K562 (cell line): ENCODE measurements at regions not wholly inside any gene's neighbourhood (a gene's known extent, or its start where the extent isn't known, plus 50 kb on each side); places are given as distances from the start of the nearest gene placed in this dataset.

Experiments
- ATAC-seq: fragments of 200-7000 bp; cut with Tn5 transposase; 3 replicates; pipeline ENCODE4 v1.9.1; 2020; ENCODE audit warnings: moderate library complexity
- BruUV-seq: library from RNA; stranded (reverse); fragments of 400-500 nt; replicated peaks from 2 replicates; lab custom pipeline; 2021; lab: Mats Ljungman, UMichigan
- CTCF ChIA-PET: fragments of 300-600 bp; formaldehyde crosslinking; extraction: SDS; loops from one replicate; lab custom pipeline; 2021; ENCODE audit warnings: low intra/inter-chr PET ratio; lab: Yijun Ruan, JAX
- POLR2A ChIA-PET: fragments of 300-600, 350-650 bp; sonication (Branson Sonifier 250); formaldehyde crosslinking; extraction: SDS; loops from one replicate; lab custom pipeline; 2021; ENCODE audit warnings: antibody characterized with exemption, inconsistent platforms; lab: Yijun Ruan, JAX
- DNase-seq, 4 experiments: peaks; one replicate each; pipeline versions ENCODE4 v3.0.0 to v3.0.0-alpha.2; 2011 to 2018; ENCODE audit warnings: low spot score in 3 of 4, mixed read lengths in 3 of 4; ENCODE audit errors: extremely low read depth in 1 of 4
- FAIRE-seq: peaks from 2 replicates; lab custom pipeline; 2011; peaks lifted over from hg19 to GRCh38; lab: Jason Lieb, UNC
- H2AFZ ChIP-seq: 2 replicates; pipeline ENCODE4 v1.6.0; 2011; ENCODE audit warnings: low read depth, low read length, control low read depth, inconsistent platforms
- H3K27ac ChIP-seq: fragments of 200-600 bp; 3 replicates; pipeline ENCODE4 v1.8.0; 2011; ENCODE audit warnings: low read depth, mild to moderate bottlenecking, control low read depth, inconsistent platforms, low read length, moderate library complexity, mixed read lengths; ENCODE audit errors: extremely low read depth
- H3K27me3 ChIP-seq, 2 experiments: fragments of 300-600 bp in 1 of 2; 2 replicates in 1 of 2; 3 replicates in 1 of 2; pipeline versions ENCODE4 v1.6.0 to v1.8.0; 2011; ENCODE audit warnings: inconsistent platforms in 2 of 2, low read length in 2 of 2, mild to moderate bottlenecking in 1 of 2, mixed read lengths in 1 of 2, moderate library complexity in 1 of 2; ENCODE audit not compliant: control insufficient read depth in 2 of 2, insufficient read depth in 2 of 2
- H3K36me3 ChIP-seq: fragments of 300-600 bp; 3 replicates; pipeline ENCODE4 v1.8.0; 2011; ENCODE audit warnings: mild to moderate bottlenecking, low read length, inconsistent platforms; ENCODE audit not compliant: control insufficient read depth, insufficient read depth
- H3K4me1 ChIP-seq, 2 experiments: fragments of 200-600 bp in 1 of 2; replicated peaks in 1 of 2; 2 replicates in 1 of 2; 3 replicates in 1 of 2; pipeline versions ENCODE4 v1.5.1 to v1.8.0; 2011; ENCODE audit warnings: inconsistent platforms in 2 of 2, low read length in 2 of 2, mild to moderate bottlenecking in 1 of 2, mixed read lengths in 1 of 2, moderate library complexity in 1 of 2; ENCODE audit not compliant: control insufficient read depth in 2 of 2, insufficient read depth in 2 of 2
- H3K4me2 ChIP-seq: 2 replicates; pipeline ENCODE4 v1.6.1; 2011; ENCODE audit warnings: low read length, control low read depth, inconsistent platforms, mixed read lengths; ENCODE audit not compliant: insufficient read depth
- H3K4me3 ChIP-seq: fragments of 200-600 bp; sonication (generic), shearing (Covaris generic); 2 replicates; pipeline ENCODE4 v1.5.1; 2016; ENCODE audit warnings: control low read depth, inconsistent platforms
- H3K79me2 ChIP-seq: fragments of 200-600 bp; 3 replicates; pipeline ENCODE4 v1.8.0; 2011; ENCODE audit warnings: low read length, inconsistent platforms; ENCODE audit not compliant: control insufficient read depth, insufficient read depth
- H3K9ac ChIP-seq, 2 experiments: 2 replicates each; pipeline versions ENCODE4 v1.6.0 to v1.6.1; 2011; ENCODE audit warnings: low read depth in 2 of 2, low read length in 2 of 2, control low read depth in 1 of 2, inconsistent platforms in 1 of 2, mild to moderate bottlenecking in 1 of 2, mixed read lengths in 1 of 2; ENCODE audit not compliant: insufficient read depth in 1 of 2
- H3K9me1 ChIP-seq: one replicate; pipeline ENCODE4 v1.6.0; 2011; ENCODE audit warnings: inconsistent platforms, mild to moderate bottlenecking, low read length, moderate library complexity; ENCODE audit not compliant: control insufficient read depth, insufficient read depth
- H3K9me3 ChIP-seq: replicated peaks from 2 replicates; pipeline ENCODE4 v1.5.1; 2011; ENCODE audit warnings: low read depth, low read length, inconsistent platforms; ENCODE audit not compliant: control insufficient read depth, insufficient read depth
- H4K20me1 ChIP-seq: replicated peaks from 2 replicates; pipeline ENCODE4 v1.6.1; 2011; ENCODE audit warnings: low read length, inconsistent platforms, mixed read lengths; ENCODE audit not compliant: control insufficient read depth, insufficient read depth
- FIP1L1 ChIP-seq: fragments of 200-400 bp; formaldehyde crosslinking; IDR thresholded peaks from 2 replicates; pipeline ENCODE4 v1.6.1; 2018; ENCODE audit warnings: mild to moderate bottlenecking, low read depth, low read length; ENCODE audit not compliant: poor library complexity, severe bottlenecking
- RB1 ChIP-seq: fragments of 450-650 bp; IDR thresholded peaks from 2 replicates; pipeline ENCODE4 v1.6.1; 2017; ENCODE audit warnings: low read depth, mild to moderate bottlenecking
- RBM25 ChIP-seq: fragments of 200-400 bp; formaldehyde crosslinking; IDR thresholded peaks from 2 replicates; pipeline ENCODE4 v1.6.1; 2018; ENCODE audit warnings: low read length, low read depth, moderate library complexity; ENCODE audit not compliant: severe bottlenecking
- TCF7 ChIP-seq: sonication (generic); IDR thresholded peaks from 2 replicates; pipeline ENCODE4 v1.6.1; 2016; ENCODE audit warnings: antibody characterized with exemption, borderline replicate concordance
- ZNF778 ChIP-seq: fragments of 450-650 bp; formaldehyde crosslinking; IDR thresholded peaks from 2 replicates; pipeline ENCODE4 v1.4.0; 2020; ENCODE audit warnings: mild to moderate bottlenecking, moderate library complexity
- WGBS: fragments of 100-300 bp; shearing (Covaris generic); methylation state at CpG from one replicate; pipeline ENCODE4 v1.1.6; 2016; ENCODE audit warnings: low coverage, mixed read lengths; ENCODE audit not compliant: insufficient coverage; ENCODE audit errors: missing lambda C conversion rate; 5-methylcytosine and 5-hydroxymethylcytosine counted together
- in situ Hi-C: fragments of 300-500 bp; cut with MboI; formaldehyde crosslinking; loops from 4 replicates; pipeline ENCODE4 v1.15.0; 2018; ENCODE audit warnings: inconsistent platforms, mixed read lengths
- intact Hi-C: fragments of 100-400 bp; cut with micrococcal nuclease; formaldehyde crosslinking; loops from 2 replicates; pipeline ENCODE4 v1.14.2; 2022
- TF ChIP-seq, protein P1 (sequence below): sonication (generic); formaldehyde crosslinking; IDR thresholded peaks from 2 replicates; pipeline ENCODE4 v1.8.1; 2023; ENCODE audit warnings: mild to moderate bottlenecking, missing genetic modification reagents
- TF ChIP-seq, protein P2 (sequence below), 2 experiments: fragments of 450-650 bp; IDR thresholded peaks; 2 replicates each; pipeline ENCODE4 v1.6.1; 2016; ENCODE audit warnings: mild to moderate bottlenecking in 2 of 2, borderline replicate concordance in 1 of 2, low read depth in 1 of 2, moderate library complexity in 1 of 2

DNA sequence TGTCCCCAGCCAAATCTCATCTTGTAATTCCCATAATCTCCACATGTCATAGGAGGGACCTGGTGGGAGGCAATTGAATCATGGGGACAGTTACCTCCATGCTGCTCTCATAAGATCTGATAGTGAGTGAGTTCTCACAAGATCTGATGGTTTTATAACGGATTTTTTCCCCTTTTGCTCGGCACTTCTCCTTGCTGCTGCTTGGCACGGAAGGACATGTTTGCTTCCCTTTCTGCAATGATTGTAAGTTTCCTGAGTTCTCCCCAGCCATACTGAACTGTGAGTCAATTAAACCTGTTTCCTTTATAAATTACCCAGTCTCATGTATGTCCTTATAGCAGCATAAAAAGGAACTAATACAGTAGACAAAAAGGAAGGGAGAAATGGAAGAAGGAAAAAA, 76.7 kb upstream of the CCNG1 start (continued):
- TF ChIP-seq, protein P1, sequence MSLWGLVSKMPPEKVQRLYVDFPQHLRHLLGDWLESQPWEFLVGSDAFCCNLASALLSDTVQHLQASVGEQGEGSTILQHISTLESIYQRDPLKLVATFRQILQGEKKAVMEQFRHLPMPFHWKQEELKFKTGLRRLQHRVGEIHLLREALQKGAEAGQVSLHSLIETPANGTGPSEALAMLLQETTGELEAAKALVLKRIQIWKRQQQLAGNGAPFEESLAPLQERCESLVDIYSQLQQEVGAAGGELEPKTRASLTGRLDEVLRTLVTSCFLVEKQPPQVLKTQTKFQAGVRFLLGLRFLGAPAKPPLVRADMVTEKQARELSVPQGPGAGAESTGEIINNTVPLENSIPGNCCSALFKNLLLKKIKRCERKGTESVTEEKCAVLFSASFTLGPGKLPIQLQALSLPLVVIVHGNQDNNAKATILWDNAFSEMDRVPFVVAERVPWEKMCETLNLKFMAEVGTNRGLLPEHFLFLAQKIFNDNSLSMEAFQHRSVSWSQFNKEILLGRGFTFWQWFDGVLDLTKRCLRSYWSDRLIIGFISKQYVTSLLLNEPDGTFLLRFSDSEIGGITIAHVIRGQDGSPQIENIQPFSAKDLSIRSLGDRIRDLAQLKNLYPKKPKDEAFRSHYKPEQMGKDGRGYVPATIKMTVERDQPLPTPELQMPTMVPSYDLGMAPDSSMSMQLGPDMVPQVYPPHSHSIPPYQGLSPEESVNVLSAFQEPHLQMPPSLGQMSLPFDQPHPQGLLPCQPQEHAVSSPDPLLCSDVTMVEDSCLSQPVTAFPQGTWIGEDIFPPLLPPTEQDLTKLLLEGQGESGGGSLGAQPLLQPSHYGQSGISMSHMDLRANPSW: no peak
- no peak for TF ChIP-seq RBM25
- no peak for TF ChIP-seq RB1

DNA sequence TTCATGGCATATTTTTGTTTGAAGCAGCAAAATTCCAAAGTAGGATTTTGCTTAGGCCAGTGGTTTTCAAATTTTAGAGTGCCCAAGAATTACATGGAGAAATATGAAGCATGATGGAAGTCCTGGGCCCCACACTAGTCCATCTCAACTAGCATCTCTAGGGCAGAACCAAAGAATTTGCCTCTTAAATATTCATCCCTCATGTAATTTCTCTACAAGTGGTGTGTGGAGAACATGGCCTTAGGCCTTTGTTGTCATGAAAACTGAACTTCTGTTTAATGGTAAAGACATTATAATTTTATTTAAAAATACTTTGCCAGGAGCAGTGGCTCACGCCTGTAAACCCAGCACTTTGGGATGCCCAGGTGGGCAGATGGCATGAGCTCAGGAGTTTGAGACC, 75.9 kb upstream of the CCNG1 start:
- FAIRE-seq (no peak), ATAC-seq (no peak), DNase-seq (no peak)
- Histone ChIP-seq H3K79me2 (no peaks in the 10 kb centered on the region), H3K27me3 (no peaks in the 10 kb centered on the region), H3K4me2 (no peak overlapping the region), H3K4me1 (no peaks in the 10 kb centered on the region; a peak in 2 of 5 replicates), H3K4me3 (no peak overlapping the region), H2AFZ (no peak overlapping the region), H3K9me3 (no peaks in the 10 kb centered on the region), H3K36me3 (no peaks in the 10 kb centered on the region), H3K27ac (no peak overlapping the region), H3K9me1 (no peaks in the 10 kb centered on the region), H4K20me1 (no peaks in the 10 kb centered on the region), H3K9ac (no peak overlapping the region)
- TF ChIP-seq, protein P2, sequence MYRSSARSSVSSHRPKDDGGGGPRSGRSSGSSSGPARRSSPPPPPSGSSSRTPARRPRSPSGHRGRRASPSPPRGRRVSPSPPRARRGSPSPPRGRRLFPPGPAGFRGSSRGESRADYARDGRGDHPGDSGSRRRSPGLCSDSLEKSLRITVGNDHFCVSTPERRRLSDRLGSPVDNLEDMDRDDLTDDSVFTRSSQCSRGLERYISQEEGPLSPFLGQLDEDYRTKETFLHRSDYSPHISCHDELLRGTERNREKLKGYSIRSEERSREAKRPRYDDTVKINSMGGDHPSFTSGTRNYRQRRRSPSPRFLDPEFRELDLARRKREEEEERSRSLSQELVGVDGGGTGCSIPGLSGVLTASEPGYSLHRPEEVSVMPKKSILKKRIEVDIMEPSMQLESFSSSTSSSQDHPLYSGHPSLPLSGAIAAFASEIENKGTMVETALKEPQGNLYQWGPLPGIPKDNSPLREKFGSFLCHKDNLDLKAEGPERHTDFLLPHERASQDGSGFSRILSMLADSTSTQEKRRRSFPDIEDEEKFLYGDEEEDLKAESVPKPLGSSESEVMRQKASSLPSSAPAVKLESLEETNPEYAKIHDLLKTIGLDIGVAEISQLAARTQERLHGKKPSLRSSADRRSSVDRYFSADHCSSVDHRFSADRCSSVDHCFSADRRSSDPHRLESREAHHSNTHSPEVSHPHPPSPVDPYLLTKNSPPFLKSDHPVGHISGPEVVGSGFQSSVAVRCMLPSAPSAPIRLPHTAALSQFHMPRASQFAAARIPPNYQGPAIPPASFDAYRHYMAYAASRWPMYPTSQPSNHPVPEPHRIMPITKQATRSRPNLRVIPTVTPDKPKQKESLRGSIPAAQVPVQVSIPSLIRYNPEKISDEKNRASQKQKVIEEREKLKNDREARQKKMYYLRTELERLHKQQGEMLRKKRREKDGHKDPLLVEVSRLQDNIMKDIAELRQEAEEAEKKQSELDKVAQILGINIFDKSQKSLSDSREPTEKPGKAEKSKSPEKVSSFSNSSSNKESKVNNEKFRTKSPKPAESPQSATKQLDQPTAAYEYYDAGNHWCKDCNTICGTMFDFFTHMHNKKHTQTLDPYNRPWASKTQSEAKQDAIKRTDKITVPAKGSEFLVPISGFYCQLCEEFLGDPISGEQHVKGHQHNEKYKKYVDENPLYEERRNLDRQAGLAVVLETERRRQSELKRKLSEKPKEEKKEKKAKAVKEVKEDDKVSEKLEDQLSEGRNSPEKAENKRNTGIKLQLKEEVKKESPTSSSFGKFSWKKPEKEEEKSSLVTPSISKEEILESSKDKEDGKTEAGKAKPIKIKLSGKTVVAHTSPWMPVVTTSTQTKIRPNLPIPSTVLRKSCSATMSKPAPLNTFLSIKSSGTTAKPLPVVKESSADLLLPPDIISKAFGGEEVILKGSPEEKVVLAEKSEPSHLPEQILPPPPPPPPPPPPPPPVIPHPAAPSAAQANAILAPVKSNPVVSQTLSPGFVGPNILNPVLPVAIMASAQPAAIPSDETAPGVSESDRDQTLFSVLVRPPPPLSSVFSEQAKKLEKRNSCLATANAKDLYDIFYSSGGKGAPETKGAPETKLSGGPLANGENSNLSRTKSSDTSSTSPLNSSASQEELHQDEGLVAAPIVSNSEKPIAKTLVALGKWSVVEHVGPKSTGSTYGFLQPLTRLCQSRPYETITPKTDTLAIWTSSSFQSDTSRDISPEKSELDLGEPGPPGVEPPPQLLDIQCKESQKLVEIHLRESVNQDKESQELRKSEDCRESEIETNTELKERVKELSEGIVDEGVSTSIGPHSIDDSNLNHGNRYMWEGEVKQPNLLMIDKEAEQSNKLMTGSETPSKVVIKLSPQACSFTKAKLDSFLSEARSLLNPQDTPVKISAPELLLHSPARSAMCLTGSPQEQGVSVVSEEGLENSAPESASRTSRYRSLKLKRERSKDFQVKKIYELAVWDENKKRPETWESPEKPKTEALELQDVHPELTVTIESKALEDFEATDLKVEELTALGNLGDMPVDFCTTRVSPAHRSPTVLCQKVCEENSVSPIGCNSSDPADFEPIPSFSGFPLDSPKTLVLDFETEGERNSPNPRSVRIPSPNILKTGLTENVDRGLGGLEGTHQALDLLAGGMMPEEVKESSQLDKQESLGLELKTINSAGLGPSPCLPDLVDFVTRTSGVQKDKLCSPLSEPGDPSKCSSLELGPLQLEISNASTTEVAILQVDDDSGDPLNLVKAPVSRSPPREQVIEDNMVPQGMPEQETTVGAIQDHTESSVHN (IDR thresholded peaks at IDR 0.05; ENCODE audit: borderline replicate concordance in 1 of 2, low read depth in 1 of 2): no peak
- no peak for TF ChIP-seq ZNF778 (CRISPR knock-in tag)
- TF ChIP-seq FIP1L1: no peak
- no peak for TF ChIP-seq TCF7
- no TSS peak for BruUV-seq
- in situ Hi-C loops: no loop called here
- intact Hi-C loops: no loop called here
- POLR2A ChIA-PET: no interaction called here
- WGBS: 10% methylated on average over 1 of the region's 1 CpG
- CTCF ChIA-PET: no interaction called here
